GM21381 (cell line): ENCODE measurements at regions not wholly inside any gene's neighbourhood (a gene's known extent, or its start where the extent isn't known, plus 50 kb on each side); places are given as distances from the start of the nearest gene placed in this dataset.

Experiments
- ATAC-seq: cut with Tn5 transposase; IDR thresholded peaks from one replicate; pipeline ENCODE4 v1.9.1; 2021; ENCODE audit warnings: mild to moderate bottlenecking, moderate library complexity; ENCODE audit not compliant: unreplicated experiment

- ATAC-seq, result no peak
Measured at GRCh38 chr14:98114946-98115345, 1157.1 kb downstream of the BCL11B start.

- ATAC-seq, result no peak
Measured at GRCh38 chr14:98118749-98119148, 1153.2 kb downstream of the BCL11B start.

GRCh38 chr14:98119739-98120138 lies 1152.3 kb downstream of the BCL11B start:
- ATAC-seq, result no peak

GRCh38 chr14:98120831-98121464 lies 1151.0 kb downstream of the BCL11B start:
- no peak for ATAC-seq

- ATAC-seq, result no peak
Measured at GRCh38 chr14:98122527-98122926, 1149.5 kb downstream of the BCL11B start.

GRCh38 chr14:98130691-98131090 lies 1141.3 kb downstream of the BCL11B start:
- no peak for ATAC-seq

- ATAC-seq, result no peak
Measured at GRCh38 chr14:98131406-98131805, 1140.6 kb downstream of the BCL11B start.

GRCh38 chr14:98133806-98134205 lies 1138.2 kb downstream of the BCL11B start:
- ATAC-seq, result no peak

- ATAC-seq, result no peak
Measured at GRCh38 chr14:98136012-98136789, 1135.8 kb downstream of the BCL11B start.

GRCh38 chr14:98137131-98138025 lies 1134.6 kb downstream of the BCL11B start:
- ATAC-seq, result no peak

GRCh38 chr14:98138666-98139065 lies 1133.3 kb downstream of the BCL11B start:
- ATAC-seq, result no peak

GRCh38 chr14:98140862-98141530 lies 1131.0 kb downstream of the BCL11B start:
- ATAC-seq, result no peak

GRCh38 chr14:98143566-98143965 lies 1128.4 kb downstream of the BCL11B start:
- ATAC-seq, result no peak

GRCh38 chr14:98144964-98145363 lies 1127.0 kb downstream of the BCL11B start:
- ATAC-seq, result no peak

- ATAC-seq, result no peak
Measured at GRCh38 chr14:98146416-98146815, 1125.6 kb downstream of the BCL11B start.

GRCh38 chr14:98154254-98154653 lies 1117.7 kb downstream of the BCL11B start:
- no peak for ATAC-seq

GRCh38 chr14:98156411-98156810 lies 1115.6 kb downstream of the BCL11B start:
- no peak for ATAC-seq

- no peak for ATAC-seq
Measured at GRCh38 chr14:98160901-98161300, 1111.1 kb downstream of the BCL11B start.

- ATAC-seq, result no peak
Measured at GRCh38 chr14:98161356-98161755, 1110.6 kb downstream of the BCL11B start.

GRCh38 chr14:98162856-98163805 lies 1108.9 kb downstream of the BCL11B start:
- no peak for ATAC-seq
